NCI-H446 (cell line): ENCODE measurements at regions not wholly inside any gene's neighbourhood (a gene's known extent, or its start where the extent isn't known, plus 50 kb on each side); places are given as distances from the start of the nearest gene placed in this dataset.

Source experiments
- DNase-seq, 2 experiments: peaks; one replicate each; lab custom pipeline; 2025; lab: John Stamatoyannopoulos, UW

DNA sequence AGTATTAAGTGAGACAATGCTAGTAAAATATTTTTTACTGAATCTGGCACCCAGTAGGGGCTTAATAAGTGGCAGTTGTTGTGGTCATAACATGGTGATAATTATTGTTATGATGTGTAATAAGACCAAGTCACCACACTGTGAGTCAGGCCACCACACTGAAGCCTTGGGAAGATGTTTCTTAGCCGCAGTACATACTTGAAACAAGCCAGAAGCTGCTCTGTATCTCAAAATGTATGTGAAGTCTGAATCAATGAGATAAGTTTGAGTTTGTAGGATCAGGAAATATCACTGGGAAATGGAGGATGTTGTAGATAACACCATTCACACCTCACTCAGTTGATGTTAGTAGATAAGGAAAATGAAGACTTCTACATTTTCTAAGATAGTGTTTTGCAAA is 51.3 kb upstream of the PTPN3 start:
- DNase-seq: no peak

DNA sequence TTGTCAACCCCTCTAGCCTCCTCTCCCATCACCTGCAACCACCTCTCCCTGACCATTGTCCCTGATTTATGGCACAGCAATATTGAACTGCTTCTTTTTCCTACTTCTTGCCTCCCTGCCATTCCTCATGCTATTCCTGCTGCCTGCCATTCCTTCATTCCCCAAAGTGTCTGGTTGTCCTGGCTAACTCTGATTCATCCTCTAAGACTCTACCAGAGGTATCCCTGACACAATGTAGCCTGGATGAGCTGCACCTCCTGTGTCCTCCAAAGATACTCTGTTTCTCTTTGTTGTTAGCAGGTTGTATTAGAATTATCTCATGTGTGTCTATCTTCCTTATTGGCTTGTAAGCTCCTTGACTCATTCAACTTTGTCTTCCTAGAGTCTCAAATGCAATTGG is 53.5 kb upstream of the PTPN3 start:
- DNase-seq: no peak

- no peak for DNase-seq
Measured at GRCh38 chr9:109555215-109555614, 57.1 kb upstream of the PTPN3 start.

DNA sequence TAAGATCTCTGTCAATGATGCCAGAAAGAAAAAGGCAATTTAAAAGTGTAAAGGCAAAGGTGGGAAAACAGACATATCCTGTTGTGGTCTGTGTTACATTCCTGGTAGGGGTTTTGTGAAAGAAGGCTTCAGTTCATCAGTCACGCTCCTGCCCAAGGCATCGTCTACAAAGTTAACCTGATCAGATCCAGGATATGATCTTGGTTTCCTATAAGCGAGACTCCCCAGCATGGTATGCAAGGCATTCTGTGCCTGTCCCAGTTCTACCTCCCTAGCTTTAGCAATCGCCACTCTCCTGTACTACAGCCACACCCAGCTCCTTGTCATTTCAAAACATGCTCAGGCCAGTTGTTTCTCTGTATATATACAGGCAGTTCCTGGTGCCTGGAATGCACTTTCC is 58.0 kb upstream of the PTPN3 start:
- DNase-seq: no peak

DNA sequence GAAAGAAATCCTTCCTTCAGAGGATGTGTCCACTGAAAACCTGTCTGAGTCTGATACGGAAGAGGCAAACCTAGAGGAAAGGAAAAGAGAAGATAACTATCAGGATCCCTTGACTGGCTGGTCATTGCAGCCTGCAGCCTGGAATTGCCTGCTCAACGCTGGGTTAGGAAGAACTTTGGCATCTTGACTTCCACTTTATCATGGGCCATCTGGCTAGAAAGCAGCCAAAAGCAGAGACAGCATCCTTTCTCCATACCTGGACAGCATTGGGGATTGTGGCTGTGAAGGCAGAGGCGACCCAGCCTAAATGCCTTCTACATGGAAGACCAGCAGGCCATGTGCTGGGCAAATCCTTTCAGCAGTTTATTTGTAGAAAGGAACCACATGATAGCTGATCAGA is 58.7 kb upstream of the PTPN3 start:
- no peak for DNase-seq

DNA sequence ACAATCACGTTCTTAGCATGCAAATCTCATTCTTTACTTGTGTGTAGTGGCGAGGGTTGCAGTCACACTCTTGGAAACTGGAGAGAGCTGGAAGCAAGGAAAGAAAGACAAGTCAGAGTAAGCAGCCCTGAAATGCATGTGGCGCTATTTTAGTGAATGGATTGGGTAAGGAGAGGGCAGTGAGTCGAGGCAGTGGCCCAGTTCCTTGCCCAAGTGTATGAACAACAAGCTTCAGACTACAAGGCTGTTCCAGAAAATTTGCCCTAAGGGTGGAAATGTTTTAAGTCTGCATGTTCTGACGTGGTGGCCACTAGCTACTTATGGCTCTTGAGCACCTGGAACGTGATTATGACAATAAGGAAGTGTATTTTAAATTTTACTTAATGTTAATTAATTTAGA is 59.4 kb upstream of the PTPN3 start:
- no peak for DNase-seq

DNA sequence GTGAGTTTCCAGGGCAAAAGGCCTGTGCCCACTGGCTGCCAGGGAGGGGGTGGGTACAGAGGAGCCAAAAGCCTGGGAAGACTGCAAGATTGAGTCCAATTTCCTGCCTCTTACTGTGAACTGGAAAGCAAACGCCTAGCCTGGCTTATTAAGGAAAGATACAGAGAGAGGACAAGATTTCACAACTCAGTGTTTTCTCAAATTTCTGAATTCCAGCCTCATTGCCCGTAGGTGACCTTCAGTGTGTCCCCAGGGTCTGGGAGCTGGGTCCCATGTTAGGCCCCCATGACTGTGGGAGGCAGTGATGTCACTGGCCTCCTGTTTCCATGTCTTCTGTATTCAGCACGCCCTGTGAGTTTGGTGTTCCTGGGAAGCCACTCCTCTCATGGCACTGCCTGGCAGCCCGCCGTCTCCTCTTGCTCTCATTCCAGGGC is 60.6 kb upstream of the PTPN3 start:
- DNase-seq: no peak

GRCh38 chr9:109560470-109561132 is 62.5 kb upstream of the PTPN3 start:
- no peak for DNase-seq

- DNase-seq: no peak
Measured at GRCh38 chr9:109561137-109561536, 63.0 kb upstream of the PTPN3 start.

- no peak for DNase-seq
Measured at GRCh38 chr9:109568089-109568488, 70.0 kb upstream of the PTPN3 start.

DNA sequence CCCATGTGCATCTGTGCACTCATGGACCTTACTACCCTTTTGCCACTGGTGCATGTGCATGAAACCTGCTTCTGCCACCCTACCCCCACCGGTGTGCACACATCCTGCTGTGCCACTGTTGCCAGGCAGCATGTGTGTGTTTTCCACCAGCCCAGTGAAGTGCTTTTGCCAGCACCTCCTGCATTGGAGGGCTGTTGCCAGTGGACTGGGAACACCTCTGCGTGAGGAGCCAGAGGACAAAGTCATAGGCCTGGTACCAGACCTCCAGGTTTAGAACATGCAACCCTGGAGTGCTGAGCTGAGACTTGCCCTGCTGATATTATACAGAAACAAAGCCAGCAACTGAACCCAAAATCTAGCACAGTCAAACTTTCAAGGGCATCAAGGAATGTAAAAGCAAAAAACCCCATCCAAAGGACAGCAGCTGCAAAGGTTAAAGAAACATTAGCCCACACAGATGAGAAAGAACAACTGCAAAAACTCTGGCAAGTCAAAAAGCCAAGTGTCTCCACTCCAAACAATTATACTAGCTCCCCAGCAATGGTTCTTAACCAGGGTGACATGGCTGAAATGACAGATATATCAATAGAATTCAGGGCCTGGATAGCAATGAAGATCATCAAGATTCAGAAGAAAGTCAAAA is 70.6 kb upstream of the PTPN3 start:
- DNase-seq: no peak

GRCh38 chr9:109574061-109574882 is 76.2 kb upstream of the PTPN3 start:
- DNase-seq: peak; percentile 26 to 53

- DNase-seq: no peak
Measured at GRCh38 chr9:109576762-109577161, 78.7 kb upstream of the PTPN3 start.

DNA sequence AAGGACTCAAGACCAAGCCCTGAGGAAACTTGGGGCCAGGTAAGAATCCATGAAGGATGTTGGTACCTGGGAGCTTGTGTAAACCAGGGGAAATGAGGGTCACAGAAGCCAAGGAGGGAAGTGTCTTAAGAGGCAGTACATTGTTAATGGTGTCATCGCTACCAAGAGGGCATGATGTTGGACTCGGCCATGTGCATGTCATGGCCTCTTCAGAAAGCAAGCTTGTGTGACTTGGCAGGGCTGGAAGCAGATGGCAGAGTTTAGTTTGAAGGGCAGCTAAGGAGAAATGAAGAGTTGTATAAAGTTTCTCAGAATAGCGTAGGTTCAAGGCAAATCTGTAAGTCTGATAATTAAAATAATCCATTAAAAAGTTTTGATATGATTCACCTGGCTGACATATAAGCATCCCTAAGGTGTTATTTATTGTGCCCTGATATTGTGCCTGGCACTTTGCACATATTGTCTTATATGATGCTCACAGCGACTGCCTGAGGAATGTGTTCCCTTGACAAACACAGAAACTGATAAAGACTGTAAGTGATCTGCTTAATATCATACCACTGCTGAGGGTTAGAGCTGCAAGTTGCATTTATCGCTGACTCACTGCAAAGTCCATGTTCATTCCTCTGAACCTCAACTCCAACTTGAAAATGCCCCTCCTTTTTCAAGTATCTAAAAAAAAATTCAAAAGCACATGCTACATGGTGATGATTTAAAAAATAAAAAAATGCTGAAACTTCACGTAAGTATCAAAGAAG is 81.3 kb upstream of the PTPN3 start:
- no peak for DNase-seq

GRCh38 chr9:109582386-109582785 is 84.3 kb upstream of the PTPN3 start:
- no peak for DNase-seq

GRCh38 chr9:109584205-109584604 is 86.1 kb upstream of the PTPN3 start:
- no peak for DNase-seq

DNA sequence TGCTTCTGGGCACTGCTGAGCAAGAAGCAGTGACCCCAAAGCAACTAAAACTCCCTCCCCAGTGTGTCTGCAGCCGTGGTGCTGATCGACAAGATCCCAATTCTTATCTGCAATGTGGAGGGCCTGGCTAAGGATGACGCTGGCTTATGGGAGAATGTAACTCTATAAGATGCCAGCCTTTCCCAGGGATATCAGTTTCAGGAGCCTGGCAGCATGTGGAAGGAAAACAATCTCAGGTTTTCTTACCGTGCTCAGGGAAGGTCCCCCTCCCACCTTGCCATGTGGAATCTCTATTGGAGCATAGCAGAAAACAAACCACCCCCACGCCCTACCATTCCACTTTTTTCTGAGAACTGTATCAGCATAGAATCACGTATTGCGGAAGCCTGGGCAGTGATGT is 87.7 kb upstream of the PTPN3 start:
- DNase-seq: no peak

- DNase-seq: no peak
Measured at GRCh38 chr9:109586993-109587392, 88.9 kb upstream of the PTPN3 start.

- DNase-seq: no peak
Measured at GRCh38 chr9:109588415-109588814, 90.3 kb upstream of the PTPN3 start.

GRCh38 chr9:109590966-109591365 is 92.9 kb upstream of the PTPN3 start:
- DNase-seq: peak in 1 of 2 experiments; percentile 35

- no peak for DNase-seq
Measured at GRCh38 chr9:109591691-109592090, 93.6 kb upstream of the PTPN3 start.

DNA sequence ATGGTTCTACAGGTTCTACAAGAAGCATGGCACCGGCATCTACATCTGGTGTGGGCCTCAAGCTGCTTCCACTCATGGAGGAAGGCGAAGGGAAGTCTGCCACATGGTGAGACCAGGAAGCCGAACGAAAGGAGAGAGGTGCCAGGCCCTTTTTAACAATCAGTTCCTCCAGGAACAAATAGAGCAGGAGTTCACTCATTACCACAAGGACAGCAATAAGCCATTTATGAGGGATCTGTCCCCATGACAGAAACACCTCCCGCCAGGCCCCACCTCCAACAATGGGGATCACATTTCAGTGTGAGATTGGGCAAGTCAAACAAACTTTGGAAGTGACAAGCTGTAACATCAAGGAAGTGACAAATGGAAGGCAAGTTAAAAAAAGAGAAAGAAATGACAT is 95.5 kb upstream of the PTPN3 start:
- DNase-seq: no peak
